Stimulated activated CD8-positive, alpha-beta memory T cell treated with anti-CD3 and anti-CD28 coated beads, Interleukin-2, amount 100 ng/mL, for 48 hours (primary cell): ENCODE measurements at regions not wholly inside any gene's neighbourhood (a gene's known extent, or its start where the extent isn't known, plus 50 kb on each side); places are given as distances from the start of the nearest gene placed in this dataset.

Experiments
- DNase-seq, 2 donors: peaks; one replicate each; pipeline ENCODE4 v3.0.0-alpha.2; 2020; ENCODE audit warnings: low read depth in 2 of 2

GRCh38 chr13:22496803-22497508 lies 683.8 kb upstream of the SGCG start:
- DNase-seq: no peak

- DNase-seq: no peak
Observed at GRCh38 chr13:22497991-22498780, 682.6 kb upstream of the SGCG start.

GRCh38 chr13:22499919-22500318 lies 680.9 kb upstream of the SGCG start:
- no peak for DNase-seq

- no peak for DNase-seq
Observed at GRCh38 chr13:22505489-22505888, 675.3 kb upstream of the SGCG start.

GRCh38 chr13:22506096-22506691 lies 674.6 kb upstream of the SGCG start:
- DNase-seq: no peak

- no peak for DNase-seq
Observed at GRCh38 chr13:22517544-22517943, 663.2 kb upstream of the SGCG start.

- DNase-seq: no peak
Observed at GRCh38 chr13:22536851-22537250, 643.9 kb upstream of the SGCG start.

GRCh38 chr13:22538400-22538799 lies 642.4 kb upstream of the SGCG start:
- no peak for DNase-seq

GRCh38 chr13:22549126-22549525 lies 631.7 kb upstream of the SGCG start:
- no peak for DNase-seq

GRCh38 chr13:22561581-22561980 lies 619.2 kb upstream of the SGCG start:
- no peak for DNase-seq

GRCh38 chr13:22562116-22562515 lies 618.7 kb upstream of the SGCG start:
- DNase-seq: no peak

- no peak for DNase-seq
Observed at GRCh38 chr13:22563272-22563671, 617.5 kb upstream of the SGCG start.

GRCh38 chr13:22569811-22570210 lies 611.0 kb upstream of the SGCG start:
- DNase-seq: no peak

GRCh38 chr13:22589880-22590279 lies 590.9 kb upstream of the SGCG start:
- no peak for DNase-seq

GRCh38 chr13:22592515-22592914 lies 588.3 kb upstream of the SGCG start:
- DNase-seq: no peak

GRCh38 chr13:22594041-22594440 lies 586.7 kb upstream of the SGCG start:
- DNase-seq: no peak

- DNase-seq: no peak
Observed at GRCh38 chr13:22596171-22596863, 584.5 kb upstream of the SGCG start.

- DNase-seq: no peak
Observed at GRCh38 chr13:22599156-22599555, 581.6 kb upstream of the SGCG start.

- DNase-seq: no peak
Observed at GRCh38 chr13:22618002-22618401, 562.8 kb upstream of the SGCG start.

GRCh38 chr13:22625691-22626090 lies 555.1 kb upstream of the SGCG start:
- DNase-seq: no peak

GRCh38 chr13:22629374-22629773 lies 551.4 kb upstream of the SGCG start:
- no peak for DNase-seq

- no peak for DNase-seq
Observed at GRCh38 chr13:22642088-22642487, 538.7 kb upstream of the SGCG start.
